HepG2 (cell line): ENCODE measurements at regions not wholly inside any gene's neighbourhood (a gene's known extent, or its start where the extent isn't known, plus 50 kb on each side); places are given as distances from the start of the nearest gene placed in this dataset.

Experiments
- ATAC-seq: fragments of 200-7000 bp; cut with Tn5 transposase; 3 replicates; pipeline ENCODE4 v1.9.1; 2020; ENCODE audit warnings: mild to moderate bottlenecking, moderate library complexity
- BruUV-seq: library from RNA; stranded (reverse); fragments of 400-500 nt; replicated peaks from 2 replicates; lab custom pipeline; 2021; lab: Mats Ljungman, UMichigan
- CTCF ChIA-PET: fragments of 300-600 bp; formaldehyde crosslinking; extraction: SDS; loops from one replicate; lab custom pipeline; 2021; ENCODE audit warnings: low total read pairs, inconsistent platforms, low intra/inter-chr PET ratio; lab: Yijun Ruan, JAX
- POLR2A ChIA-PET: fragments of 350-600 bp; sonication (Branson Sonifier 250); formaldehyde crosslinking; loops from one replicate; lab custom pipeline; 2020; ENCODE audit warnings: antibody characterized with exemption, inconsistent platforms; lab: Yijun Ruan, JAX
- DNase-seq: peaks from one replicate; pipeline ENCODE4 v3.0.0-alpha.2; 2015; ENCODE audit warnings: low spot score
- FAIRE-seq: peaks from 3 replicates; lab custom pipeline; 2011; peaks lifted over from hg19 to GRCh38; lab: Jason Lieb, UNC
- H2AFZ ChIP-seq: one replicate; pipeline ENCODE4 v1.6.1; 2011; ENCODE audit warnings: low read length, inconsistent platforms
- H3K27ac ChIP-seq: fragments of 300-600 bp; 3 replicates; pipeline ENCODE4 v1.8.0; 2011; ENCODE audit warnings: mixed run types, mild to moderate bottlenecking, mixed read lengths, low read length, inconsistent platforms; ENCODE audit not compliant: insufficient read depth; ENCODE audit errors: extremely low read length
- H3K27me3 ChIP-seq, 2 experiments: fragments of 200-600 bp in 1 of 2; 2 replicates in 1 of 2; 3 replicates in 1 of 2; pipeline versions ENCODE4 v1.6.0 to v1.8.0; 2011; ENCODE audit warnings: low read length in 2 of 2, mild to moderate bottlenecking in 2 of 2, moderate library complexity in 2 of 2, inconsistent platforms in 1 of 2; ENCODE audit not compliant: insufficient read depth in 2 of 2, control insufficient read depth in 1 of 2
- H3K36me3 ChIP-seq, 2 experiments: fragments of 200-600 bp in 1 of 2; replicated peaks in 1 of 2; 2 replicates in 1 of 2; 3 replicates in 1 of 2; pipeline versions ENCODE4 v1.5.1 to v1.8.0; 2011; ENCODE audit warnings: low read length in 2 of 2, inconsistent platforms in 1 of 2; ENCODE audit not compliant: insufficient read depth in 2 of 2, control insufficient read depth in 1 of 2
- H3K4me1 ChIP-seq: 2 replicates; pipeline ENCODE4 v1.5.1; 2012; ENCODE audit warnings: low read length, inconsistent platforms; ENCODE audit not compliant: insufficient read depth
- H3K4me2 ChIP-seq: 2 replicates; pipeline ENCODE4 v1.6.0; 2011; ENCODE audit warnings: low read depth, low read length, inconsistent platforms
- H3K4me3 ChIP-seq, 3 experiments: fragments of 200-600 bp in 1 of 3; sonication (generic), shearing (Covaris generic) in 1 of 3; replicated peaks in 1 of 3; 2 replicates each; pipeline ENCODE4 v1.5.1; 2011 to 2016; ENCODE audit warnings: low read length in 3 of 3, inconsistent platforms in 2 of 3, low read depth in 2 of 3, mild to moderate bottlenecking in 2 of 3, control low read depth in 1 of 3, mixed read lengths in 1 of 3; ENCODE audit not compliant: insufficient read depth in 1 of 3
- H3K79me2 ChIP-seq: one replicate; pipeline ENCODE4 v1.6.1; 2011; ENCODE audit warnings: low read length, inconsistent platforms; ENCODE audit not compliant: insufficient read depth
- H3K9ac ChIP-seq: 2 replicates; pipeline ENCODE4 v1.6.0; 2011; ENCODE audit warnings: mild to moderate bottlenecking, low read depth, low read length, inconsistent platforms; ENCODE audit not compliant: insufficient read depth
- H3K9me3 ChIP-seq: 2 replicates; pipeline ENCODE4 v1.5.1; 2012; ENCODE audit warnings: mild to moderate bottlenecking, low read length
- H4K20me1 ChIP-seq: 2 replicates; pipeline ENCODE4 v1.6.0; 2011; ENCODE audit warnings: inconsistent platforms, mild to moderate bottlenecking, low read length, moderate library complexity; ENCODE audit not compliant: insufficient read depth
- ARID2 ChIP-seq: sonication (generic); formaldehyde crosslinking; IDR thresholded peaks from 2 replicates; pipeline ENCODE4 v1.8.1; 2022; ENCODE audit warnings: mild to moderate bottlenecking, missing genetic modification reagents, borderline replicate concordance
- CHCHD3 ChIP-seq: sonication (generic); formaldehyde crosslinking; IDR thresholded peaks from 2 replicates; pipeline ENCODE4 v1.8.0; 2022; ENCODE audit warnings: mild to moderate bottlenecking, missing genetic modification reagents, moderate library complexity
- MTF1 ChIP-seq: sonication (generic); formaldehyde crosslinking; IDR thresholded peaks from 2 replicates; pipeline ENCODE4 v1.5.0; 2020; ENCODE audit warnings: missing genetic modification reagents
- NFRKB ChIP-seq: fragments of 450-650 bp; IDR thresholded peaks from 2 replicates; pipeline ENCODE4 v1.6.1; 2017
- NR2F6 ChIP-seq, 2 experiments: IDR thresholded peaks; 2 replicates each; pipeline ENCODE4 v1.6.1; 2016; ENCODE audit warnings: antibody characterized with exemption in 1 of 2, mild to moderate bottlenecking in 1 of 2
- PAWR ChIP-seq: sonication (generic); formaldehyde crosslinking; IDR thresholded peaks from 2 replicates; pipeline ENCODE4 v1.4.0; 2020; ENCODE audit warnings: missing genetic modification reagents, mild to moderate bottlenecking, borderline replicate concordance
- RFX3 ChIP-seq: IDR thresholded peaks from 2 replicates; pipeline ENCODE4 v1.6.1; 2016; ENCODE audit warnings: missing biosample characterization, missing genetic modification reagents
- SMAD1 ChIP-seq: sonication (generic); formaldehyde crosslinking; IDR thresholded peaks from 2 replicates; pipeline ENCODE4 v1.4.0; 2020; ENCODE audit warnings: missing genetic modification reagents, low read depth, mild to moderate bottlenecking, borderline replicate concordance
- ZNF136 ChIP-seq: sonication (generic); formaldehyde crosslinking; IDR thresholded peaks from 2 replicates; pipeline ENCODE4 v1.8.1; 2022; ENCODE audit warnings: low read depth, mild to moderate bottlenecking, moderate library complexity, missing genetic modification reagents
- ZNF24 ChIP-seq: fragments of 450-650 bp; IDR thresholded peaks from 2 replicates; pipeline ENCODE4 v1.6.1; 2017; ENCODE audit warnings: antibody characterized with exemption, mild to moderate bottlenecking
- ZNF264 ChIP-seq: sonication (generic); formaldehyde crosslinking; IDR thresholded peaks from 2 replicates; pipeline ENCODE4 v1.4.0; 2020; ENCODE audit warnings: missing genetic modification reagents
- ZNF333 ChIP-seq: sonication (generic); formaldehyde crosslinking; IDR thresholded peaks from 2 replicates; pipeline ENCODE4 v1.4.0; 2020; ENCODE audit warnings: mild to moderate bottlenecking, missing genetic modification reagents, borderline replicate concordance
- ZNF343 ChIP-seq: sonication (generic); formaldehyde crosslinking; IDR thresholded peaks from 2 replicates; pipeline ENCODE4 v1.4.0; 2020; ENCODE audit warnings: mild to moderate bottlenecking, missing genetic modification reagents
- ZNF431 ChIP-seq: sonication (generic); formaldehyde crosslinking; IDR thresholded peaks from 2 replicates; pipeline ENCODE4 v1.9.0; 2022; ENCODE audit warnings: missing genetic modification reagents, low read depth, mild to moderate bottlenecking, borderline replicate concordance
- ZNF44 ChIP-seq: sonication (generic); formaldehyde crosslinking; IDR thresholded peaks from 2 replicates; pipeline ENCODE4 v1.5.1; 2020; ENCODE audit warnings: mild to moderate bottlenecking, missing genetic modification reagents
- ZNF775 ChIP-seq: sonication (generic); formaldehyde crosslinking; IDR thresholded peaks from 2 replicates; pipeline ENCODE4 v1.4.0; 2020; ENCODE audit warnings: missing genetic modification reagents, mild to moderate bottlenecking, moderate library complexity, borderline replicate concordance
- WGBS: methylation state at CpG from one replicate; pipeline ENCODE4 v1.1.6; 2017; ENCODE audit warnings: low lambda C conversion rate; 5-methylcytosine and 5-hydroxymethylcytosine counted together
- in situ Hi-C: cut with HindIII; loops from 2 replicates; pipeline ENCODE4 v1.10.0; 2017; ENCODE audit warnings: low pct_unique_long_range_greater_than_20kb; ENCODE audit not compliant: extremely low pct_ligation_motif_present
- intact Hi-C: fragments of 100-400 bp; cut with micrococcal nuclease; formaldehyde crosslinking; loops from one replicate; pipeline ENCODE4 v1.10.0; 2022; ENCODE audit not compliant: unreplicated experiment
- TF ChIP-seq, protein P1 (sequence below): sonication (generic); formaldehyde crosslinking; IDR thresholded peaks from 2 replicates; pipeline ENCODE4 v1.9.0; 2022; ENCODE audit warnings: missing genetic modification reagents, mild to moderate bottlenecking, borderline replicate concordance
- TF ChIP-seq, protein P2 (sequence below): sonication (generic); formaldehyde crosslinking; conservative IDR thresholded peaks from 2 replicates; pipeline ENCODE4 v1.4.0; 2020; ENCODE audit warnings: missing genetic modification reagents

DNA sequence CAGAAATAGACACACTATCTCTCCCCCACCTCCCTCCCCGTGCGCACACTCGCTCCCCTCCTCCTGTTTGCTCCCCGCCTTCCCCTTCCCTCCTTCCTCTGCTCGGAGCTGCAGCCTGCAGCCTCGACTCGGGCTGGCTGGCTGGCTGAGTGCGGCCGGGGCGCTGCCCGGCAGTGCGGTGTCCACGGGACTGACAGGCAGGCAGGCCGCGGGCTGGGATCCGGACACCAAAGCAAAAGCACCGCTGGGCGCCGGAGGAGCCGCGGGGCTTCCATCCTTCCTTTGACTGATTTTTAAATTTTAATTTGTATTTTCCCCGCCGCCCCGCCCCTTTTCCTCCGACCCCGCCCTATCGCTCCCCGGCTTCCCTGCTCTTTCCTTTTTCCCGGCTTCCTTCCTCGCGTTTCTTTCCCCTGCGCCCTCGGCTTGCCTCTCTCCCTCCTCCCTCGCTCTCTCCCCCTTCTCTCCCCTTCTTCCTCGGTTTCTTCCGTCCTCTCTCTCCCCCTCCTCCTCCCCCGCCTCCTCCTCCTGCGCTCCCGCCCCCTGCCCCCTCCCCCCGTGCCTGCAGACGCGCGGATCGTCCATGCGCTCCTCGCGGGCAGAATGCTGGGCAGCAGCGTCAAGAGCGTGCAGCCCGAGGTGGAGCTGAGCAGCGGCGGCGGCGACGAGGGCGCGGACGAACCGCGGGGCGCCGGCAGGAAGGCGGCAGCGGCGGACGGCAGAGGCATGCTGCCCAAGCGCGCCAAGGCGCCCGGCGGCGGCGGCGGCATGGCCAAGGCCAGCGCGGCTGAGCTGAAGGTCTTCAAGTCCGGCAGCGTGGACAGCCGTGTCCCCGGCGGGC lies 109.4 kb downstream of the NAV1 start:
- BruUV-seq, result no TSS peak

More for the DNA sequence above, 109.4 kb downstream of the NAV1 start:
- Histone ChIP-seq H2AFZ (no peak overlapping the region), H3K27me3 (peaks cover 9 to 57% of the 10 kb centered on the region in 2 experiments; a peak in 4 of 5 replicates), H3K9ac (no peak overlapping the region), H3K36me3 (no peaks in the 10 kb centered on the region), H3K79me2 (no peaks in the 10 kb centered on the region), H4K20me1 (0 out of 2 replicates have a peak, but pooled peaks cover 2% of the 10 kb centered on the region), H3K4me1 (no peaks in the 10 kb centered on the region), H3K27ac (no peak overlapping the region), H3K4me3 (no peak overlapping the region), H3K4me2 (no peak overlapping the region), H3K9me3 (no peaks in the 10 kb centered on the region)
- in situ Hi-C loops (no loop called here), intact Hi-C loops (no loop called here)
- ATAC-seq (no peak), FAIRE-seq (no peak), DNase-seq (no peak)
- CTCF ChIA-PET, result no interaction called here
- WGBS, result 19% methylated on average over 62 of the region's 81 CpGs
- TF ChIP-seq CHCHD3 (CRISPR knock-in tag), result no peak
- no peak for TF ChIP-seq NFRKB
- no peak for TF ChIP-seq ZNF24
- TF ChIP-seq, protein P1, sequence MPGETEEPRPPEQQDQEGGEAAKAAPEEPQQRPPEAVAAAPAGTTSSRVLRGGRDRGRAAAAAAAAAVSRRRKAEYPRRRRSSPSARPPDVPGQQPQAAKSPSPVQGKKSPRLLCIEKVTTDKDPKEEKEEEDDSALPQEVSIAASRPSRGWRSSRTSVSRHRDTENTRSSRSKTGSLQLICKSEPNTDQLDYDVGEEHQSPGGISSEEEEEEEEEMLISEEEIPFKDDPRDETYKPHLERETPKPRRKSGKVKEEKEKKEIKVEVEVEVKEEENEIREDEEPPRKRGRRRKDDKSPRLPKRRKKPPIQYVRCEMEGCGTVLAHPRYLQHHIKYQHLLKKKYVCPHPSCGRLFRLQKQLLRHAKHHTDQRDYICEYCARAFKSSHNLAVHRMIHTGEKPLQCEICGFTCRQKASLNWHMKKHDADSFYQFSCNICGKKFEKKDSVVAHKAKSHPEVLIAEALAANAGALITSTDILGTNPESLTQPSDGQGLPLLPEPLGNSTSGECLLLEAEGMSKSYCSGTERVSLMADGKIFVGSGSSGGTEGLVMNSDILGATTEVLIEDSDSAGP (CRISPR knock-in tag), result no peak
- TF ChIP-seq ZNF333, result no peak
- TF ChIP-seq SMAD1 (CRISPR knock-in tag), result no peak
- no peak for TF ChIP-seq ARID2 (CRISPR knock-in tag)
- no peak for TF ChIP-seq RFX3 (CRISPR knock-in tag)
- no peak for TF ChIP-seq PAWR (CRISPR knock-in tag)
- no peak for TF ChIP-seq ZNF44
- no peak for TF ChIP-seq ZNF431 (CRISPR knock-in tag)
- no peak for TF ChIP-seq ZNF775 (CRISPR knock-in tag)
- TF ChIP-seq ZNF343 (CRISPR knock-in tag), result no peak
- TF ChIP-seq, protein P2, sequence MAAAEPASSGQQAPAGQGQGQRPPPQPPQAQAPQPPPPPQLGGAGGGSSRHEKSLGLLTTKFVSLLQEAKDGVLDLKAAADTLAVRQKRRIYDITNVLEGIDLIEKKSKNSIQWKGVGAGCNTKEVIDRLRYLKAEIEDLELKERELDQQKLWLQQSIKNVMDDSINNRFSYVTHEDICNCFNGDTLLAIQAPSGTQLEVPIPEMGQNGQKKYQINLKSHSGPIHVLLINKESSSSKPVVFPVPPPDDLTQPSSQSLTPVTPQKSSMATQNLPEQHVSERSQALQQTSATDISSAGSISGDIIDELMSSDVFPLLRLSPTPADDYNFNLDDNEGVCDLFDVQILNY (CRISPR knock-in tag), result no peak
- TF ChIP-seq ZNF264 (CRISPR knock-in tag), result no peak
- no peak for TF ChIP-seq NR2F6 (IDR thresholded peaks at IDR 0.05)
- TF ChIP-seq NR2F6 (CRISPR knock-in tag; IDR thresholded peaks at IDR 0.05), result no peak
- no peak for TF ChIP-seq MTF1 (CRISPR knock-in tag)
- TF ChIP-seq ZNF136 (CRISPR knock-in tag), result no peak
- POLR2A ChIA-PET, result no interaction called here
